AG04449 (cell line): ENCODE measurements at regions not wholly inside any gene's neighbourhood (a gene's known extent, or its start where the extent isn't known, plus 50 kb on each side); places are given as distances from the start of the nearest gene placed in this dataset.

Source experiments
- CTCF ChIA-PET: fragments of 350-600 bp; formaldehyde crosslinking; extraction: SDS; loops from one replicate; lab custom pipeline; 2021; ENCODE audit warnings: antibody characterized with exemption; lab: Yijun Ruan, JAX
- POLR2A ChIA-PET: fragments of 400-600, 350-600 bp; formaldehyde crosslinking; extraction: SDS; loops from one replicate; lab custom pipeline; 2020; ENCODE audit warnings: antibody characterized with exemption, inconsistent platforms; lab: Yijun Ruan, JAX
- DNase-seq: peaks from one replicate; pipeline ENCODE4 v3.0.0-alpha.2; 2010; ENCODE audit warnings: low read depth, low spot score
- H3K4me3 ChIP-seq: 2 replicates; pipeline ENCODE4 v1.5.1; 2011; ENCODE audit warnings: low read depth, mild to moderate bottlenecking, control low read depth, low read length
- CTCF ChIP-seq: IDR thresholded peaks from one replicate; pipeline ENCODE4 v1.5.1; 2011; ENCODE audit warnings: mild to moderate bottlenecking, moderate library complexity, low read length, control low read depth, inconsistent platforms; ENCODE audit not compliant: insufficient read depth; ENCODE audit errors: missing control alignments

GRCh38 chr7:41375582-41375981 is 327.3 kb downstream of the INHBA start:
- no peak overlapping the region for H3K4me3 ChIP-seq
- POLR2A ChIA-PET, result no interaction called here
- no peak for TF ChIP-seq CTCF
- CTCF ChIA-PET, result no interaction called here
- no peak for DNase-seq

GRCh38 chr7:41374150-41374848 is 328.6 kb downstream of the INHBA start:
- ChIA-PET POLR2A (no interaction called here), CTCF (interaction anchor here (0.7 kb wide), 1 partner anchor 11 kb away, joined by 3 read pairs; no protein-coding TSS in a partner anchor)
- no peak for DNase-seq
- TF ChIP-seq CTCF, result no peak
- H3K4me3 ChIP-seq, result no peak overlapping the region

DNA sequence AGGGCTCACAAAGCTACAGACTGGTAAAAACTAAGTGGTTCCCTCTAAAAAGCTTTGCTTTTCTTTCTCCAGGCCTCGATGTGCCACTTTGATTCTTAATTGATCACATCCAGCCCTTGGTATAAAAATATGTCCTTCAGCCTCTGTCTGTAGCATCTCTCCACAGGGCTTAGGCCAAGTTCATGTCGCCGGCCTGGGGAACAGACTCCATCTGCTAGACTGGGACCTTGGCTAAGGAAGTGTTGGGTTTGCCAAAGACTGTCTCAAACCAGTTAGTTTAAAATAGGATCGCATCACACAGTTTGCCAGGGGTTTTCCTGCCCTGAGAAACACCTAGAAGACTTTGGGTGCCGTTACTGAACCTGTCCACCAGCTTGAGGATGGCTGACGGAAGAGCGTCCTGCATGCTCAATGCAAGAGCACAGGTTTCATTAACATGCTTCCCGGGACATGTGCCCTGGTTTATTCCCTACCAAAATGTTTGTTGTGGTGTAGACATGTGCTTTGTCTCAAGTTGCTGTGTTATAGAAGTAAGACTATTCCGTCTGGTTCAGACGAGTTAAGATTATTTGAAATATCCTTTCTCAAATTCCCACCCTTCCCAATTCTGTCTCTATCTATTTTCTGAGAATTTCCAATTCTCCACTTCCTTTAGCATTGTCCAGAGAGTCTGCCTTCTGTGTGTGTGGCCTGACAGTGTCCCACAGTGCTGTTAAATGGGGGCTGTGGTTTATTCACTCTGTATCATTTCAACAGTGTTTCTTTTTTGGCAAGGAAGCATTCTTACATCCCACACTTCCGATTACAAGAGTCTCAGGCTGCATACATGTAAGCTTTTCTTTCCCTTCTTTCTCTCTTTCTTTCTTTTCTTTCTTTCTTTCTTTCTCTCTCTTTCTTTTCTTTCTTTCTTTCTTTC is 334.7 kb downstream of the INHBA start:
- ChIA-PET POLR2A (no interaction called here), CTCF (no interaction called here)
- no peak for TF ChIP-seq CTCF
- no peak overlapping the region for H3K4me3 ChIP-seq
- DNase-seq, result no peak

- no peak overlapping the region for H3K4me3 ChIP-seq
- TF ChIP-seq CTCF, result no peak
- POLR2A ChIA-PET, result no interaction called here
- CTCF ChIA-PET, result no interaction called here
- DNase-seq, result no peak
Measured at GRCh38 chr7:41351091-41351490, 351.8 kb downstream of the INHBA start.

DNA sequence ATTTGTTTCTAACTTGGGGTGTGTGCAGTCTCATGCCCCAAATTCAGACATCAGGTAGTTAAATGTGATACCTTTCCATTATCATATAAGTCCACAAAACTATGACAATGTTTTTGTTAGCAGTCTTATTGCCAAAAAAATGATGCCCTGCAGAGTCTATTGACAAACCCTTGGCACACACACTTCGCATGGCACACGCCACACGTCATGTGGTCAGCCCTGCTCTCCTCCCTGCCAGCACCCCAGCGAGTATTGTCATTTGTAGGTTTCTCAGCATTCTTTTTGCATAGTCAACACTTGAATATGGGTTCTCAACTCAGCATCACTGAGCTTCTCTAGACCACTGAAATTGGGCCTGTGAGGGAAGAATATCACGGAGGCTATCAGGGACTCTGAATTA is 356.0 kb downstream of the INHBA start:
- POLR2A ChIA-PET, result no interaction called here
- no peak for DNase-seq
- no peak overlapping the region for H3K4me3 ChIP-seq
- TF ChIP-seq CTCF, result no peak
- CTCF ChIA-PET, result no interaction called here
